GM12878 (cell line): ENCODE measurements at regions not wholly inside any gene's neighbourhood (a gene's known extent, or its start where the extent isn't known, plus 50 kb on each side); places are given as distances from the start of the nearest gene placed in this dataset.
"Not testable (repeated sequence)": the region's sequence is repeated elsewhere in the genome, so short reads cannot be mapped to it uniquely, and the experiment has no call there.

Experiments used
- CTCF ChIP-seq, 3 experiments: IDR thresholded peaks in 2 of 3; conservative IDR thresholded peaks in 1 of 3; 2 replicates each; pipeline ENCODE4 v1.5.1; 2011; ENCODE audit warnings: low read depth in 3 of 3, low read length in 3 of 3, mild to moderate bottlenecking in 3 of 3, control low read depth in 2 of 3, moderate library complexity in 2 of 3, inconsistent platforms in 1 of 3, mixed read lengths in 1 of 3; ENCODE audit not compliant: control insufficient read depth in 2 of 3, insufficient read depth in 1 of 3; ENCODE audit errors: extremely low read depth in 1 of 3
- EZH2 ChIP-seq: IDR thresholded peaks from 2 replicates; pipeline ENCODE4 v1.6.1; 2012; ENCODE audit warnings: low read depth, mild to moderate bottlenecking, control low read depth, inconsistent platforms, low read length, borderline replicate concordance; ENCODE audit not compliant: control insufficient read depth
- KAT2A ChIP-seq: conservative IDR thresholded peaks from 2 replicates; pipeline ENCODE4 v1.6.1; 2011; ENCODE audit warnings: low read depth, low read length; ENCODE audit not compliant: control insufficient read depth
- NBN ChIP-seq: fragments of 450-650 bp; IDR thresholded peaks from 2 replicates; pipeline ENCODE4 v1.6.1; 2016
- POLR2AphosphoS5 ChIP-seq: IDR thresholded peaks from 2 replicates; pipeline ENCODE4 v1.6.1; 2011; ENCODE audit warnings: mild to moderate bottlenecking, low read length, inconsistent platforms
- RAD21 ChIP-seq: IDR thresholded peaks from 2 replicates; pipeline ENCODE4 v1.6.1; 2011; ENCODE audit warnings: mild to moderate bottlenecking, low read depth, low read length, moderate library complexity; ENCODE audit not compliant: insufficient read depth

GRCh38 chr10:17526571-17526970, 72.2 kb upstream of the ST8SIA6 start:
- TF ChIP-seq POLR2AphosphoS5; NBN; CTCF (IDR thresholded peaks at IDR 0.05 in 2 of 3, conservative IDR thresholded peaks at IDR 0.05 in 1 of 3; ENCODE audit: control insufficient read depth in 2 of 3, extremely low read depth in 1 of 3, insufficient read depth in 1 of 3, low read depth in 3 of 3, low read length in 3 of 3); EZH2; KAT2A; RAD21: not testable (repeated sequence)
